GM12891 (cell line): ENCODE measurements at regions not wholly inside any gene's neighbourhood (a gene's known extent, or its start where the extent isn't known, plus 50 kb on each side); places are given as distances from the start of the nearest gene placed in this dataset.

ENCODE experiments used
- PAX5 ChIP-seq: IDR thresholded peaks from 2 replicates; pipeline ENCODE4 v1.6.1; 2011; ENCODE audit warnings: low read length, moderate library complexity, mild to moderate bottlenecking; ENCODE audit not compliant: insufficient read depth, severe bottlenecking
- POLR2A ChIP-seq: IDR thresholded peaks from 2 replicates; pipeline ENCODE4 v1.6.1; 2011; ENCODE audit warnings: low read depth, low read length, control low read depth
- POLR2AphosphoS5 ChIP-seq: IDR thresholded peaks from 2 replicates; pipeline ENCODE4 v1.6.1; 2011; ENCODE audit warnings: low read depth, low read length, control low read depth
- POU2F2 ChIP-seq: IDR thresholded peaks from 2 replicates; pipeline ENCODE4 v1.6.1; 2011; ENCODE audit warnings: low read depth, mild to moderate bottlenecking, control low read depth, low read length, moderate library complexity
- TAF1 ChIP-seq: IDR thresholded peaks from 2 replicates; pipeline ENCODE4 v1.6.1; 2011; ENCODE audit warnings: low read depth, low read length, control low read depth

GRCh38 chr11:134463716-134464115 is 51.7 kb upstream of the B3GAT1 start:
- TF ChIP-seq POLR2A (no peak), POLR2AphosphoS5 (no peak), TAF1 (no peak), POU2F2 (no peak), PAX5 (no peak)
